Prostate gland (tissue), 2 donors: ENCODE measurements at regions not wholly inside any gene's neighbourhood (a gene's known extent, or its start where the extent isn't known, plus 50 kb on each side); places are given as distances from the start of the nearest gene placed in this dataset.
"Not testable (repeated sequence)": the region's sequence is repeated elsewhere in the genome, so short reads cannot be mapped to it uniquely, and the experiment has no call there.

ENCODE experiments used
- CTCF ChIP-seq, 4 experiments: fragments of 200-600 bp in 2 of 4; fragments of 450-650 bp in 2 of 4; sonication (generic) in 2 of 4; IDR thresholded peaks; 1 replicate in 3 of 4; 2 replicates in 1 of 4; pipeline ENCODE4 v1.5.1; 2016 to 2019; ENCODE audit warnings: antibody characterized with exemption in 4 of 4, mild to moderate bottlenecking in 2 of 4, moderate library complexity in 2 of 4
- POLR2A ChIP-seq: fragments of 450-650 bp; IDR thresholded peaks from one replicate; pipeline ENCODE4 v1.6.1; 2016; ENCODE audit warnings: antibody characterized with exemption, mild to moderate bottlenecking
- POLR2AphosphoS5 ChIP-seq: sonication (generic); formaldehyde crosslinking; IDR thresholded peaks from one replicate; pipeline ENCODE4 v1.6.1; 2017; ENCODE audit warnings: antibody characterized with exemption

- not testable (repeated sequence) for TF ChIP-seq POLR2A; CTCF (IDR thresholded peaks at IDR 0.05); POLR2AphosphoS5
Observed at GRCh38 chr4:71900366-71900765, 116.5 kb upstream of the GC start.
